ENCODE measurements at regions not wholly inside any gene's neighbourhood (a gene's known extent, or its start where the extent isn't known, plus 50 kb on each side); places are given as distances from the start of the nearest gene placed in this dataset.

GRCh38 chr4:17362430-17362829 lies 149.5 kb downstream of the QDPR start:
- TF ChIP-seq EGR1 (IDR thresholded peaks at IDR 0.05; ENCODE audit: borderline replicate concordance in 1 of 2, low read depth in 2 of 2, low read length in 2 of 2) (no peak), SMAD5 (IDR thresholded peaks at IDR 0.05; ENCODE audit: low read depth) (no peak), NKRF (conservative IDR thresholded peaks at IDR 0.05) (no peak), CTCF (IDR thresholded peaks at IDR 0.05 in 2 of 3, conservative IDR thresholded peaks at IDR 0.05 in 1 of 3; ENCODE audit: control insufficient read depth in 2 of 3, extremely low read depth in 1 of 3, insufficient read depth in 1 of 3, low read depth in 3 of 3, low read length in 3 of 3) (no peak), DPF2 (IDR thresholded peaks at IDR 0.05) (no peak), JUND (IDR thresholded peaks at IDR 0.05; ENCODE audit: low read depth, low read length) (no peak), EZH2 (IDR thresholded peaks at IDR 0.05; ENCODE audit: borderline replicate concordance, control insufficient read depth, low read depth, low read length) (no peak), CHD1 (IDR thresholded peaks at IDR 0.05; ENCODE audit: low read depth, low read length) (no peak), PBX3 (IDR thresholded peaks at IDR 0.05; ENCODE audit: insufficient replicate concordance, low read depth, low read length) (no peak)
